Breast epithelium (tissue), 3 donors: ENCODE measurements at regions not wholly inside any gene's neighbourhood (a gene's known extent, or its start where the extent isn't known, plus 50 kb on each side); places are given as distances from the start of the nearest gene placed in this dataset.
"Not testable (repeated sequence)": the region's sequence is repeated elsewhere in the genome, so short reads cannot be mapped to it uniquely, and the experiment has no call there.

ENCODE experiments used
- POLR2A ChIP-seq: fragments of 450-650 bp; IDR thresholded peaks from one replicate; pipeline ENCODE4 v1.6.1; 2016; ENCODE audit warnings: antibody characterized with exemption, mild to moderate bottlenecking, moderate library complexity
- POLR2AphosphoS5 ChIP-seq, 3 donors: sonication (generic); formaldehyde crosslinking; IDR thresholded peaks; one replicate each; pipeline ENCODE4 v1.6.1; 2017; ENCODE audit warnings: antibody characterized with exemption in 3 of 3
- TF ChIP-seq, protein P1 (sequence below), 3 donors: fragments of 450-650 bp; IDR thresholded peaks; one replicate each; pipeline ENCODE4 v1.5.1; 2016 to 2017; ENCODE audit warnings: antibody characterized with exemption in 3 of 3, mild to moderate bottlenecking in 3 of 3, moderate library complexity in 3 of 3

DNA sequence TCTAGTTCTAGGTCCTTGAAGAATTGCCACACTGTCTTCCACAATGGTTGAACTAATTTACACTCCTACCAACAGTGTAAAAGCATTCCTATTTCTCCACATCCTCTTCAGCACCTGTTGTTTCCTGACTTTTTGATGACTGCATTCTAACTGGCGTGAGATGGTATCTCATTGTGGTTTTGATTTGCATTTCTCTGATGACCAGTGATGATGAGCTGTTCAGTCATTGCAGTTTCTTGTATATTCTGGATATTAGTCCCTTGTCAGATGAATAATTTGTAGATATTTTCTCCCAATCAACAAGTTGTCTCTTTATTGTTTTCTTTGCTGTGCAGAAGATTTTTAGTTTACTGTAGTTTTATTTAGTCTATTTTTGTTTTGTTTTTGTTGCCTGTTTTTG lies 812.3 kb upstream of the ACO1 start:
- TF ChIP-seq POLR2A; POLR2AphosphoS5 (IDR thresholded peaks at IDR 0.05): not testable (repeated sequence)
- TF ChIP-seq, protein P1, sequence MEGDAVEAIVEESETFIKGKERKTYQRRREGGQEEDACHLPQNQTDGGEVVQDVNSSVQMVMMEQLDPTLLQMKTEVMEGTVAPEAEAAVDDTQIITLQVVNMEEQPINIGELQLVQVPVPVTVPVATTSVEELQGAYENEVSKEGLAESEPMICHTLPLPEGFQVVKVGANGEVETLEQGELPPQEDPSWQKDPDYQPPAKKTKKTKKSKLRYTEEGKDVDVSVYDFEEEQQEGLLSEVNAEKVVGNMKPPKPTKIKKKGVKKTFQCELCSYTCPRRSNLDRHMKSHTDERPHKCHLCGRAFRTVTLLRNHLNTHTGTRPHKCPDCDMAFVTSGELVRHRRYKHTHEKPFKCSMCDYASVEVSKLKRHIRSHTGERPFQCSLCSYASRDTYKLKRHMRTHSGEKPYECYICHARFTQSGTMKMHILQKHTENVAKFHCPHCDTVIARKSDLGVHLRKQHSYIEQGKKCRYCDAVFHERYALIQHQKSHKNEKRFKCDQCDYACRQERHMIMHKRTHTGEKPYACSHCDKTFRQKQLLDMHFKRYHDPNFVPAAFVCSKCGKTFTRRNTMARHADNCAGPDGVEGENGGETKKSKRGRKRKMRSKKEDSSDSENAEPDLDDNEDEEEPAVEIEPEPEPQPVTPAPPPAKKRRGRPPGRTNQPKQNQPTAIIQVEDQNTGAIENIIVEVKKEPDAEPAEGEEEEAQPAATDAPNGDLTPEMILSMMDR (IDR thresholded peaks at IDR 0.05) = not testable (repeated sequence)
